ENCODE measurements at regions not wholly inside any gene's neighbourhood (a gene's known extent, or its start where the extent isn't known, plus 50 kb on each side); places are given as distances from the start of the nearest gene placed in this dataset.
"Not testable (repeated sequence)": the region's sequence is repeated elsewhere in the genome, so short reads cannot be mapped to it uniquely, and the experiment has no call there.

DNA sequence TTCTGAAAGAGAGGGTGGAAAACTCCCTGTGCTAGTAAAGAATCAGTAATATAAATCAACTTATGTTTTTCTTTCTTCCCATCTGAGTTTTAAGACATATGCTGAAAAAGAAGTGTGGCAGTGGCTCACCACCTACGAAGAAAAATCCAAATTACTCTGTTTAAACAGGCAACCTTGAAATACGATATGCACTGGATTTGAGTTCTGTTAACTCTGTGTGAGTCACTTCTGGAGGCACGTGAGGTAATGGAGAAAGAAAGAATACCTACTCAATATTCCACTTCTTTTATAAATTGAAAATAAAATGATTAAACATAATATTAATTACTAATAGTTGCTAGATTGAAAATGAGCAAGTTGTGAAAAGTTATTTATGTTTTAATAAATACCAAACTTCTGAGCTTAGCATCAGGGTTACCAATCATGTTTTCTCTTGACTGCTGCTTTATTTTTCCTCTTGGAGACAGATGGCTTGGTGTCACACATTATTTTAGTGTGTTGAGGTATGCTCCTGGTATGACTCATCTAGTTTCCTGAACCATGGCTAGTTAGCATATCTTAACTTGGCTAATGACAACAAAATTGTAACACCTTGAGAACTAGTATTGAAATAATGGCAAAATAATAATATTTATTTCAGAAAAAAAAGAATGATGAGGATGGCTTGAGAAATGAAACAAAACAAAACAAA, 1705.5 kb upstream of the PIK3C3 start:
- H3K27me3 ChIP-seq (replicated peaks in 1 of 7): no peaks in the 10 kb centered on the region
- WGBS, 5 donors: 69 to 87% (median 70%) methylated on average over 3 of the region's 3 CpGs
- H3K36me3 ChIP-seq: no peaks in the 10 kb centered on the region
- intact Hi-C loops (cut with DNase I; ENCODE audit: low total_unique reads): no loop called here
- no peak for DNase-seq
- peaks cover 0 to 14% (median 5%) of the 10 kb centered on the region in 8 donors for H3K9me3 ChIP-seq
- TF ChIP-seq POLR2A (IDR thresholded peaks at IDR 0.05) (no peak), POLR2AphosphoS5 (IDR thresholded peaks at IDR 0.05) (no peak)
- TF ChIP-seq, protein P1, sequence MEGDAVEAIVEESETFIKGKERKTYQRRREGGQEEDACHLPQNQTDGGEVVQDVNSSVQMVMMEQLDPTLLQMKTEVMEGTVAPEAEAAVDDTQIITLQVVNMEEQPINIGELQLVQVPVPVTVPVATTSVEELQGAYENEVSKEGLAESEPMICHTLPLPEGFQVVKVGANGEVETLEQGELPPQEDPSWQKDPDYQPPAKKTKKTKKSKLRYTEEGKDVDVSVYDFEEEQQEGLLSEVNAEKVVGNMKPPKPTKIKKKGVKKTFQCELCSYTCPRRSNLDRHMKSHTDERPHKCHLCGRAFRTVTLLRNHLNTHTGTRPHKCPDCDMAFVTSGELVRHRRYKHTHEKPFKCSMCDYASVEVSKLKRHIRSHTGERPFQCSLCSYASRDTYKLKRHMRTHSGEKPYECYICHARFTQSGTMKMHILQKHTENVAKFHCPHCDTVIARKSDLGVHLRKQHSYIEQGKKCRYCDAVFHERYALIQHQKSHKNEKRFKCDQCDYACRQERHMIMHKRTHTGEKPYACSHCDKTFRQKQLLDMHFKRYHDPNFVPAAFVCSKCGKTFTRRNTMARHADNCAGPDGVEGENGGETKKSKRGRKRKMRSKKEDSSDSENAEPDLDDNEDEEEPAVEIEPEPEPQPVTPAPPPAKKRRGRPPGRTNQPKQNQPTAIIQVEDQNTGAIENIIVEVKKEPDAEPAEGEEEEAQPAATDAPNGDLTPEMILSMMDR (IDR thresholded peaks at IDR 0.05 in 8 of 11, conservative IDR thresholded peaks at IDR 0.05 in 3 of 11): no peak
- H3K27ac ChIP-seq: no peak overlapping the region
- H3K4me1 ChIP-seq: no peaks in the 10 kb centered on the region
- H3K4me3 ChIP-seq: no peak overlapping the region

DNA sequence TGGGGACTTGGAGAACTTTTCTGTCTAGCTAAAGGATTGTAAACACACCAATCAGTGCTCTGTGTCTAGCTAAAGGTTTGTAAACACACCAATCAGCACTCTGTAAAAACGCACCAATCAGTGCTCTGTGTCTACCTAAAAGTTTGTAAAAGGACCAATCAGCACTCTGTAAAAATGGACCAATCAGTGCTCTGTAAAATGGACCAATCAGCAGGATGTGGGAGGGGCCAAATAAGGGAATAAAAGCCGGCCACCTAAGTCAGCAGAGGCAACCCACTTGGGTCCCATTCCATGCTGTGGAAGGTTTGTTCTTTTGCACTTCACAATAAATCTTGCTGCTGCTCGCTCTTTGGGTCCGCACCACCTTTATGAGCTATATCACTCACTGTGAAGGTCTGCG, 1709.4 kb upstream of the PIK3C3 start:
- H3K4me1 ChIP-seq; intact Hi-C loops (cut with DNase I; ENCODE audit: low total_unique reads); DNase-seq; H3K4me3 ChIP-seq; H3K27me3 ChIP-seq (replicated peaks in 1 of 7); H3K36me3 ChIP-seq; H3K27ac ChIP-seq: not testable (repeated sequence)
- WGBS, 5 donors: 48 to 67% (median 56%) methylated on average over 5 of the region's 5 CpGs
- peaks cover 0 to 14% (median 6%) of the 10 kb centered on the region in 8 donors for H3K9me3 ChIP-seq

DNA sequence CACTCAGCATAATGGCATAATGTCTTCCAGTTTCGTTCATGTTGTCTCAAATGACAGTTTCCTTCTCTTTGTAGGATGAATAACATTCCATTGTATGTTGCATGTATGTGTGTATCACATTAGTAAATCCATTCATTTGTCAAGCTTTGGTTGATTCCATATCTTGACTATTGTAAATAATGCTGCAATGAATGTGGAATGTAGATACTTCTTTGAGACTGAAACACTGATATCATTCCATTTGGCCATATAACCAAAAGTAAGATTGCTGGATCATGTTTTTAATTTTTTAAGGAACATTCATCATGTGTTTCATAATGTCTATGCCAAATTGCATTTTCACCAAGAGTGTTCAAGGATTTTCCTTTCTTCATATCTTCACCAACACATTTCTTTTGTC, 1711.4 kb upstream of the PIK3C3 start:
- no peak overlapping the region for H3K4me3 ChIP-seq
- H3K27ac ChIP-seq: no peak overlapping the region
- H3K27me3 ChIP-seq (replicated peaks in 1 of 7): no peaks in the 10 kb centered on the region
- intact Hi-C loops (cut with DNase I; ENCODE audit: low total_unique reads): no loop called here
- no peak for TF ChIP-seq POLR2A (IDR thresholded peaks at IDR 0.05)
- TF ChIP-seq POLR2AphosphoS5 (IDR thresholded peaks at IDR 0.05): no peak
- TF ChIP-seq, protein P1 (IDR thresholded peaks at IDR 0.05 in 8 of 11, conservative IDR thresholded peaks at IDR 0.05 in 3 of 11): no peak
- peaks cover 0 to 14% (median 5%) of the 10 kb centered on the region in 8 donors for H3K9me3 ChIP-seq
- no peaks in the 10 kb centered on the region for H3K4me1 ChIP-seq
- no peaks in the 10 kb centered on the region for H3K36me3 ChIP-seq
- WGBS, 5 donors: 40 to 67% (median 58%) methylated on average over 1 of the region's 1 CpG
- DNase-seq: no peak

DNA sequence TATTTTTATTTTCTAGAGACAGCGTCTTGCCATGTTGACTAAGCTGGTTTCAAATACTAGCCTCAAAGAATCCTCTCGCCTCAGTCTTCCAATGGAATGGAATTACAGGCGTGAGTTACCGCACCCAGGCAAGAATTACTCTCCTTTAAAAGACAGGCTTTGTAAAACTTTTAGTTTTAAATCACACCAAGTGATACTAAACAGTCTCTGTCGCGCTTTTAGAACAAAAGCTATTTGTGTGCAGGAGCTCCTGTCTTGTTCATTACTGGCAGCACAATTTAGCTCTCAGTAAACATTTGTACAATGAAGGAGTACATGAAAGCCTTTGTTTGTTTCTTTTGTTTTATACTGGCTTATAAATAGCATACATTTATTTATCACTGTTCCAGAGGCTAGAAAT, 1719.2 kb upstream of the PIK3C3 start:
- DNase-seq: no peak
- no peak overlapping the region for H3K4me3 ChIP-seq
- WGBS, 5 donors: 83 to 92% (median 89%) methylated on average over 6 of the region's 6 CpGs
- H3K27me3 ChIP-seq (replicated peaks in 1 of 7): no peaks in the 10 kb centered on the region
- peaks cover 0 to 4% (median 0%) of the 10 kb centered on the region in 8 donors for H3K9me3 ChIP-seq
- H3K4me1 ChIP-seq: no peaks in the 10 kb centered on the region
- no peak for TF ChIP-seq POLR2AphosphoS5 (IDR thresholded peaks at IDR 0.05)
- TF ChIP-seq, protein P1 (IDR thresholded peaks at IDR 0.05 in 8 of 11, conservative IDR thresholded peaks at IDR 0.05 in 3 of 11): no peak
- TF ChIP-seq POLR2A (IDR thresholded peaks at IDR 0.05): no peak
- intact Hi-C loops (cut with DNase I; ENCODE audit: low total_unique reads): no loop called here
- H3K36me3 ChIP-seq: no peaks in the 10 kb centered on the region
- no peak overlapping the region for H3K27ac ChIP-seq
